Jurkat, Clone E6-1 (cell line): ENCODE measurements at regions not wholly inside any gene's neighbourhood (a gene's known extent, or its start where the extent isn't known, plus 50 kb on each side); places are given as distances from the start of the nearest gene placed in this dataset.
A peak's percentile ranks its signal among the peaks of the same experiment; 100 is the strongest.
"Not testable (repeated sequence)": the region's sequence is repeated elsewhere in the genome, so short reads cannot be mapped to it uniquely, and the experiment has no call there.

Experiments used
- DNase-seq: peaks from one replicate; pipeline ENCODE4 v3.0.0-alpha.2; 2011; ENCODE audit warnings: low read depth, low spot score
- H3K4me3 ChIP-seq: 2 replicates; pipeline ENCODE4 v1.5.1; 2011; ENCODE audit warnings: mild to moderate bottlenecking, low read length, control low read depth, moderate library complexity

DNA sequence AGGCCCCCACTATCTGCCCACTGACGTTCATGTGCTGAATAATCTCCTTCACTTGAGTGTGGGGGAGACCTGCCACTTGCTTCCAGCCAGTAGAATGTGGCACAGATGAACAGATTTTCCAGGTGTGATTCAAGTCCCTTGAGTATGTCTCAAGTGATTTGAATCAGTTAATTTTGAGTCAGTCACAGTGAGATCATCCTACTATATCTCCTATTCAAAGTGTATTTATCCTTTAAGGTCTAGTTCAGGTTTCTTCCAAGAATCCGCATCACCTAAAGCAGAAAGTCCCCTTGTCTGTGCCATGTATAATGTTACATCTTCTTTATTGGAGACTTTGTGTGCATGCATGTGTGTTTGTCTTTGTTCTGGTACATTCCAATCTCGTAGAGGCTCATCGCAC, 208.3 kb upstream of the DAB2 start:
- no peak overlapping the region for H3K4me3 ChIP-seq
- no peak for DNase-seq

DNA sequence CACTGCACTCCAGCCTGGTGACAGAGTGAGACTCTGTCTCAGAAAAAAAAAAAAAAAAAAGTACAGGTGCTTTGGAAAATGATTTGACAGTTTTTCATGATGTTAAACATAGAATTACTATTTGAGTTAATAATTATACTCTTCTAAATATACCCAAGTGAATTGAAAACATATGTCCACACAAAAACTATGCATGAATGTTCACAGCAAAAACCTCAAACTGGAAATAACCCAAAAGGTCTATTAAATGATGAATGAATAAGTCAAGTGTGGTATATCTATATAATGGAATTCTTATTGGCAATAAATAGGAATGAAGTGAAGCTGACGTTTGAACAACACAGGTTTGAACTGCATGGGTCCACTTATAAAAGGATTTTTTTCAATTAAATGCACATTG, 207.2 kb upstream of the DAB2 start:
- no peak overlapping the region for H3K4me3 ChIP-seq
- no peak for DNase-seq

DNA sequence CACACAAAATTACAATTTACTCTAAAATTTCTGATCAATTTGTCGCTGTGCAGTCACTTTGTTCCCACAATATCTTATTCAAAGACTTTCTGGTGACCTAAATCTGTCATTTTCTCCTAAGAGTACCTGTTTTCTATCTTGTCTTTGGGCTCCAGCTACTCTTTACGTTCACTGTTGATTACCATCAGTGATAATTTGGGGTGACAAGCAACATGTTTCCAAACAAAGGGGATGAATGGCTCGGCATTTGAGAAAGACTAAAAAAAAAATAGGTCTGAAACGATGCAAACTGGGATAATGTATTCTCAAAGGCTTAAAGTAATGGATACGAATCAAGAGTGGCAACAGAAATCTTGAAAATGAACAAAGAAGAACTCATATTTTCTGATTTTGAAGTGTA, 205.2 kb upstream of the DAB2 start:
- H3K4me3 ChIP-seq, result no peak overlapping the region
- DNase-seq, result no peak

DNA sequence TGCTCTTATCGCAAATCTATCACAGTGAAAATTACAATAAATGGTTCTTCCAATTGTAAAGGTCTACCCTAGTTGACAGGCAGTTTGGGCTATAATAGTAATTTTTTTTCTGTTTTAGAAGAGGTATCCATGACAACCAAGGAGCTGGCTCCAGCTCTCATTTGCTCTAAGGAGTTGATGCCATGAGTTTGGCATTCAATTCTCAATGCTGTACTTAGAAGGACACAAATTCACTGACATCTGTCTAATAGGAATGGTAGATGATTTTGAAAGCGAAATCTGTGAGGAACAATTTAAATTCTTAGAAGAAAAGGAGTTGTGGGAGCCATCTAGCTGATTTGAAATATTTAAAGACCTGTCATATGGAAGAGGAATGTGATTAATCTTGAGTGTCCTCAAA, 203.6 kb upstream of the DAB2 start:
- DNase-seq, result no peak
- H3K4me3 ChIP-seq, result no peak overlapping the region

DNA sequence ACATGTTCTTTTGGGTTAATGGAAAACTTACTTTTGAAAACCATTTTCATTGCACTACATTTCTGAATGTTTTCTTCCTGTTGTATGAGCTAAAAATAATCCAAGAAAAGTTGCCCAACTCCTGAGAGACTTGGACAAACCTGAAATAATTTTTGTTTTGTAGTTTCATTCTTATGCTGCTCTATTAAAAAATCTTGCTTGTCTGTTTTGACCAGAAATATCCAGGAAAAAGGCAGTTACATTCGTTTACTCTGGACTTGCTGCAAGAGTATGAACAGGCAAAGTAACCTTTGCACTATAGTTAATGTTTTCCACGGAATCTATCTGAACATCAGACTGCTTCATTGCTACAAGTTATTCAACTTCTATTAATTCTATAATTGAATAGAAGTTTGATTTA, 200.1 kb upstream of the DAB2 start:
- DNase-seq, result no peak

DNA sequence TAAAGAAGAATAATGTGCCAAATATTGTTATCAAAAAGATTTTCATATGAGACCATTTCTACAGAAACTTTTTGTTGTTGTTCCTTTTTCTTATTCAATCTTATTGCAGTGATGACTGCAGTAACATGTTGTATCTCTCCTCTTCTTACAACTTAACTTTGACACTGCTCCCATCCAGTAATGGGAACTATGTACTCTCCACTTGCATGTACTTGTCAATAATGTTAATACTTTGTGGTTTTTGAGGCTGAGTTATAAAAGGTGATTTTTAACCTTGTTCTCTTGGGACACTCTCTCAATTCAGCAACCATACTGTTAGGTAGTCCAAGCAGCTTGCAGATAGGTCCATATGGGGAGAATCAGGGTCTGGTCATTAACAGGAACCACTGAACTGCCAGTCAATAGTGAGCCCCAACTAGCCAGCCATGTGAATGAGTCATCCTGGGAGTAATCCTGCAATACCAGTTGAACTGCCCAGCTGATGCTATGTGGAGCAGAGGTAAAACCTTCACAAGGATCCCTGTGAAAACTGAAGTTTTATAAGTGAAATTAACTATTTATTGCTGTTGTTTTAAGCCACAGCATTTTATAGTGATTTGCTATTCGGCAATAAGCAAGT, 199.6 kb upstream of the DAB2 start:
- no peak for DNase-seq

More for the DNA sequence above, 200.1 kb upstream of the DAB2 start:
- no peak overlapping the region for H3K4me3 ChIP-seq

DNA sequence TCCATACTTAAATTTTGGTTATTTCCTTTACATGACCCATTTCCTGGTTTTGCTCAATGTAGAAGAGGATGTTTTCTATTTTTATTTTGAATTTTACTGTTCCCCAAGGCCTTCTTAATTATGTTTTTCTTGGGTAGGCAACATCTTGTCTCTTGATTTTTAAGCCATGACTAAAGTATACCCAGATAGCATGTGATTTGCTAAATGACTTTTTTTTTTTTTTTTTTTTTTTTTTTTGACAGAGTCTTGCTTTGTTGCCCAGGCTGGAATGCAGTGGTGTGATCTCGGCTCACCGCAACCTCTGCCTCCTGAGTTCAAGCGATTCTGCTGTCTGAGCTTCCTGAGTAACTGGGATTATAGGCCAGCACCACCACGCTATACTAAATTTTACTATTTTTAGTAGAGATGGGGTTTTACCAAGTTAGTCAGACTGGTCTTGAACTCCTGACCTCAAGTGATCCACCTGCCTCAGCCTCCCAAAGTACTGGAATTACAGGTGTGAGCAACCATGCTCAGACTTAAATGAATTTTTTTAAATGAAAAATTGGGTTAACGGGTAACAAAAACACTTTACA, 198.6 kb upstream of the DAB2 start:
- H3K4me3 ChIP-seq, result no peak overlapping the region
- no peak for DNase-seq

More for the DNA sequence above, 199.6 kb upstream of the DAB2 start:
- no peak overlapping the region for H3K4me3 ChIP-seq

DNA sequence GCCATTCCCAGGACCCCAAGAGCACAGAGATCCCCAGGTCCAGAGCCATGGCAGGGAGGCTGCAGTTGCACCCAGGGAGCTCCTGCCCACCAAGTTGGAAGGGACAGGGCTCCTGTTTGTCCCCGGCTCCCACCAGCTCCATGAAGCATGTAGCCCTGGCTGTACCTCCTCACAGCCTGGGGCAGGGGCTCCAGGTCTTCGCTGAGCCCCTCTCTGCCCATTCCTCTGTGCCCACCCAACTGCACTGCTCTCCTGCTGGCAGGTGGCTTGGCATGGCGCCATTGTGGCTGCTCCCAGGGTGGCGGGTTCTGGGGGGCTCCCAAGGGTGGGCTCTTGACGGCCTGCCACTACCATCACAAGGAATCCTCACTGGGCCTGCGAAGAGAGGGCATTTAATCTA, 197.5 kb upstream of the DAB2 start:
- H3K4me3 ChIP-seq, result no peak overlapping the region
- DNase-seq, result no peak

DNA sequence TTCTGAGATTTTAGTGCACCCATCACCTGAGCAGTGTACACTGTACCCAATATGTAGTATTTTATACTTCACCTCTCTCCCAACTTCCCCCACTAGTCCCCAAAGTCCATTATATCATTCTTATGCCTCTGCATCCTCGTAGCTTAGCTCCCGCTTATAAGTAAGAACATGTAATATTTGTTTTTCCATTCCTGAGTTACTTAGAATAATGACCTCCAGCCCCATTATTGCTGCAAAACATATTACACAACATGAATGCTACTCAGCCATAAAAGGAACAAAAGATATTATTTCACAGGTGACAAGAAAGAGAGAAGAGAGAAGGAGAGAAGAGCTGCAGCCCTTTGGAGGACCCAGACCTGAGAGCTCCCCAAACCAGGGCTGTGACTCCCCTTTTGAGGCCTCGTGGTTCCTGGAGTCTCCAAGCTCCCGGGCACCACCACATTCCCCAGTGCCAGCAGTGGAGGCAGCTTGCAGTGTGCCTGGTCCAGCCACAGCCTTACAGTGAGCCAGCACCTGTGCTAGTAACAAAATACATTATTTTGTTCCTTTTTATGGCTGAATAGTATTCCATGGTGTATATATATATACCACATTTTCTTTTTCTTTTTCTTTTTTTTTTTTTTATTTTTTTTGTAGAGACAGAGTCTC, 194.5 kb upstream of the DAB2 start:
- DNase-seq, result no peak
- no peak overlapping the region for H3K4me3 ChIP-seq

DNA sequence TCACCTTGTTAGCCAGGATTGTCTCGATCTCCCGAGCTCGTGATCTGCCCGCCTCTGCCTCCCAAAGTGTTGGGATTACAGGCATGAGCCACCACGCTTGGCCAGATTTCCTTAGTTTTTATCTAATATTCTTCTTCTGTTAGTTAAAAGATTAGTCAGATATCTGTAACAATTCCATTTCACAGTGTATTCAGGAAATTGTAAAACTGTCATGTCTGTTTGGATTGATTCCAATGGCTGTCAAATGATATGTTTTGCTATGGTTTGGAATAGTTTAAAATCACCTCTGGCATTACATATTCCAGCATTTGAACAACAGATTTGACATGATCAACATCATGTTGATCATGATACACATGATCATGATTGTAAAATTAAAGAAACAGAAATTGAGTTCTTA, 193.6 kb upstream of the DAB2 start:
- H3K4me3 ChIP-seq, result no peak overlapping the region
- DNase-seq, result no peak

DNA sequence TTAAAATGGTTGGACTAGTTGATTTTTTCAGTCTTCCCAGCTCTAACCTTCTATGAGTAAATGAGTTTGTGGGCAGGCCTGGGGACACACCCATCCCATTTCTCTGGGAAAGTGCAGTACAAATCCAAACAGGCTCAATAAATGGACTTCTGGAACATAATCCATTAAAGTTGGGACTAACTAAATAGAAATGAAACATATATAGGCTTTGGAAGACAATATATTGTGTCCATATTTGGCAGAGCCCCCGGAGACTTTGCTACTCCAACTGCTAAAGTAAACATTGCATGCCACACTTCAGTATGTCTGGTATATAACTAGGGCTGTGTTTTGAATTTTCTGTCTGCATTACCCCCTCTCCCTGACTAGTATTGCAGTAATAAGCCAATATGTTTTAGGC, 191.4 kb upstream of the DAB2 start:
- H3K4me3 ChIP-seq, result no peak overlapping the region
- DNase-seq, result no peak

DNA sequence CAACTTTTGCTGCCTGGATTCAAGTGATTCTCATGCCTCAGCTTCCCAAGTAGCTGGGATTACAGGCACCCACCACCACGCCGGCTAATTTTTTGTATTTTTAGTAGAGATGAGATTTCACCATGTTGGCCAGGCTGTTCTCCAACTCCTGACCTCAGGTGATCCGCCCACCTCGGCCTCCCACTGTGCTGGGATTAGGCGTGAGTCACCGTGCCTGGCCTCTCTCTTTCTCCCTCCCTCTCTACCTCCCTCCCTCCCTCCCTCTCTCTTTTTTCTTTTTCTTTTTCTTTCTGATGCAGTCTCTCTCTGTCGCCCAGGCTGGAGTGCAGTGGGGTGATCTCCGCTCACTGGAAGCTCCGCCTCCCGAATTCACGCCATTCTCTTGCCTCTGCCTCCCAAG, 186.3 kb upstream of the DAB2 start:
- H3K4me3 ChIP-seq, DNase-seq: not testable (repeated sequence)

DNA sequence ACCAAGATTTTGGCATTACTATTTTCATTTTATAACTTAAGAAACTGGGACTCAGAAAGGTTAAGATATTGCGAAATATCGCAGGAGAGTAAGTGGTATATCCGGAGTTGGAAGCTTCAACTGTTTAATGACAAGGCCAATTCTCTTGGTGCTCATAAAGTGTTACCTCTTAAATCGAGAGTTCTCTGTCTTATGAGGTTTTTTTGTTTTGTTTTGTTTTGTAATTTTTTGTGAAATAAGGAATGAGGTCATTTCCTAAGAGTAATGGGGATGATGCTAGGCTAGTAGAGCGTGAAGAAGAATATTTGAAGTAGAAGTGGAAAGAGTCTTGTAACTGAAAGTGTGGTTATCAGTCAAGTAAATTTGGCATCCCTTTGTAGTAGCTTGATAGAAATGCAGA, 183.2 kb upstream of the DAB2 start:
- H3K4me3 ChIP-seq, result no peak overlapping the region
- DNase-seq, result no peak

DNA sequence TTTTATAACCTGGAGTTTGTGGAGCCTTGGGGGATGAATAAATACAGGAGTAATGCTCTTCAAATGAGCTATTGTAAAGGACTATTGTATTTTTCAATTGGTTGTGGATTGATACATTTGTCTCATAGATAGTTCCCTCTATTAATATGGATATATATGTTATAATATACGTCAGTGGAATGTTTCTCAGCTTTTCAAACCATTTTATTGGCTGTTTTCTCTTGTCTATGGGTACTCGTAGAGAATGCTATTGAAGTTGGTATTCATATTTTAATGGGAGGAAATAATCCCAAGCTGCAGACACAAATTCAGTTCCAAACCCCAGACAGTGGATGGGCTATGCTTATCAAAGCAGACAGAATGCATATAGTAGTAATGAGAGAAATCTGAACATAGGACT, 181.8 kb upstream of the DAB2 start:
- no peak for DNase-seq
- H3K4me3 ChIP-seq, result no peak overlapping the region

DNA sequence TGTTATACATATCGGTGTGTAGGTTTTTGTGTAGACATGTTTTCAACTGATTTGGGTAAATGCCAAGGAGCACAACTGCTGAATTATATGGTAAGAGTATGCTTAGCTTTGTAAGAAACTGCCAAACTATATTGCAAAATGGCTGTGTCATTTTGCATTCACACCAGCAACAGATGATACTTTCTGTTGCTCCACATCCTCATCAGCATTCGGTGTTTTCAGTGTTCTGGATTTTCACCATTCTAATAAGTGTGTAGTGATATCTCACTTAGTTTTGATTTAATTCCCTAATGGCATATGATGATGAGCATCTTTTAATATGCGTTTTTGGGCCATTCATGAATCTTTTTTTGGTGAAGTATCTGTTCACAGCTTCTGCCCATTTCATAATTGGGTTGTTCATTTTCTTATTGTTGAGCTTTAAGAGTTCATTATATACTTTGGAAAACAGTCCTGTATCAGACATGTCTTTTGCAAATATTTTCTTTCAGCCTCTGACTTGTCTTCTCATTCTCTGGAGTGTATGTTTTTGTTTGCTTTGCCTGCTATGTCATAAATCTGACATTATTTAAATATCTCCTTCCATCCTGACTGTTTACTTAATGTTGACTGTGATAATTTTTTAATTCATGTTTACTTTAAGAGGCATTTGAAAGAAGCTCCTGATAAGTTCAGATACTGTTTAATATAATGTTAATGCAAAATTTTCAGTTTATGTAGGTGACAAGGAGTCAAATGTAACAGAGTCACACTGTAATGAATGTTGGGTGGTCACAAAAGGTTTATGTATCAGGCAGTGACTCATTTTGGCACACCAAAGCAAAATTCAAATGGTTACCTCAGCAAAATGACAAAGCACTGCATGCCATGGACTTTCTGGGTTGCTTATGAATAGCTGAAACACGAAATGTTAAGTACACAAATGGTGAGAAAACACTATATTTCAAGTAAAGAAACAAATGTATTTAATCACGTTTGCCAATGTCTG, 181.1 kb upstream of the DAB2 start:
- no peak for DNase-seq

DNA sequence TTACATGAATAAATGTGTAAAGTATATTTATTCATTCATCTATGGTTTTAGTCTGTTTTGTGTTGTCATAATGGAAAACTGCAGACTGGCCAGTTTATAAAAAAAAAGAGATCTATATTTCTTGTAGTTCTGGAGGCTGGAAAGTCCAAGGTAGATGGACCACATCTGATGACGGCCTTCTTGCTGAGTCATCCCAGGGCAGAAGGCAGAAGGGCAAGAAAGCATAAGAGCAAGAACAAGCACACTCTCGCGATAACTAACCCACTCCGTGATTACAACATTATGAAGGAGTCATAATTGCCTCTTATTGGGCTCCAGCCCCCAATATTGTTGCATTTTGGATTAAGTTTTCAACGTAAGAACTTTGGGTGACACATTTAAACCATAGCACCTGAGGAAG, 180.4 kb upstream of the DAB2 start:
- no peak overlapping the region for H3K4me3 ChIP-seq
- no peak for DNase-seq

More for the DNA sequence above, 181.1 kb upstream of the DAB2 start:
- H3K4me3 ChIP-seq, result no peak overlapping the region

DNA sequence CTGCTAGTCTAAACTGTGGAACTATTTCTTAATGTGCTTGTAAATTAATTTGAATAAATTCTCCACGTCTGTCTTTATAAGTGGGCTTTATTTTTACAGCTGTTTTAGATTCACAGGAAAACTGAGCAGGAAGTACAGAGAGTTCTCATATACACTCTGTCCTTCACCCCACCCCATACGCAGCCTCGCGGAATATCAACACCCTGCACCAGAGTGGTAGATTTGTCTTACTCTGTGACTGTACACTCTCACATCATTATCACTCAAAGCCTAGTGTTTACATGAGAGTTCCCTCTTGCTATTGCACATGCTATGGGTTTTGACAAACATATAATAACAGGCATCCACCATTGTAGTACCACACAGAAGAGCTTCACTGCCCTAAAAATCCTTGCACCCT, 179.7 kb upstream of the DAB2 start:
- no peak for DNase-seq
- no peak overlapping the region for H3K4me3 ChIP-seq

DNA sequence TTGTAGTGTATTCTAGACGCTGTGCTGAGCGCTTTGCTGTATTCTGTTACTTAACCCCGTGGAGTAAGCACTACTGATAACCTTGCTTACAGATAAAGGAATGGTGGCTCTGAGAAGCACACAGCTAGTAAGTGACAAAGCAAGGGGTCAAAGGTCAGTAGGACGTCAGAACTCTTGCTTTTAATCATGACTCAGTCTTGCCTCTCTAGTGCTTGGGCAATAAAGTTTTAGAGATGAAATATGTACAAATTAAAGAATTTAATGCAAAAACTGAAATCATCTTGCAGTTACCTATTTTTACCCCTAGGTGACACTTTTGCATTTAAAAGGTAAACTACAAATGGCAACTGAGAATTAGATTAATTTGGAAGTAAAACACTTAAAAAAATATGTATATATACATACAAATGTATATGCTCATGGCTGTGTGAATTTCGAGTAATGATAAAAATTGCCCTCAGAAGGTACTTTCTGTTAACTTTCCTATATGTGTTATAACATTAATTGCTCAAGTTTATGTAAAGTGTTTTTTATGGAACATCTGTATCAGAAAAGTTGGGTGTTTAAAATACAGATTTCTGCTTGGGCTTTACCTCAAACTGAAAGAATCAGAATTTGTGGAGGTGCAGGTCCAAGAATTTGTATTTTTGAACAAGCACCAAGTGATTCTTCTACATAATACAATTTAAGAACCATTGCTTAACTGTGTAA, 175.1 kb upstream of the DAB2 start:
- peak; percentile 19 for DNase-seq
- no peak overlapping the region for H3K4me3 ChIP-seq

DNA sequence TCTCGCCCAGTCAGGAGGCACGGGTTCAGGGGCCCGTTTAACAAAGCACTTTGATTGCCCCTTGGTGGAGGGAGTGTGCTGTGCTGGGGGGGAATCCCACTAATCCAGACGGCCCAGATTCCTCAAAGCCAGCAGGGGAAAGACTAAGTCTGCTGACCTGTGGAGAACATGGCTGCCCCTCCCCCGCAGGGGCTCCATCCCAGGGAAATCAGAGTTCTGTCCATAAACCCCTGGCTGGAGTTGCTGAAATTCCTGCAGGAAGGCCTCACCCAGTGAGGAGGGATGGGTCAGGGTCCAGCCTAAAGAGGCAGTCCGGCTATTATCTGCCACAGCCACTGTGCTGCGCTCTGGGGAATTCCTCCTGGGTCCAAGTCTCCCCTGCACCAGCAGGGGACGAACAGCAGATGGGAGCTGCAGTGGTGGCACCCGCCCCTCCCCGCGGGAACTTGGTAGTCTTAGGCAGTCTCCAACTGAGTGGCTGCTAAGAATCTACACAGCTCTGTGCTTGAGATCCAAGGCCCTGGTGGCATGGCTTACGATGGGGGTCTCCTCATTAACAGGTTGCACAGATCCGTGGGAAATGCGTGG, 174.0 kb upstream of the DAB2 start:
- H3K4me3 ChIP-seq, result no peak overlapping the region
- no peak for DNase-seq
